SK-N-SH treated with all-trans-retinoic acid at 6 μM for 48 hours (cell line): ENCODE measurements at regions not wholly inside any gene's neighbourhood (a gene's known extent, or its start where the extent isn't known, plus 50 kb on each side); places are given as distances from the start of the nearest gene placed in this dataset.

Experiments used
- ATAC-seq: fragments of 200-7000 bp; cut with Tn5 transposase; 3 replicates; pipeline ENCODE4 v1.9.1; 2020; ENCODE audit warnings: mild to moderate bottlenecking, moderate library complexity
- ARNTL ChIP-seq: fragments of 450-650 bp; formaldehyde crosslinking; IDR thresholded peaks from 2 replicates; pipeline ENCODE4 v1.5.0; 2020; ENCODE audit warnings: low read depth, mild to moderate bottlenecking, moderate library complexity, borderline replicate concordance
- BACH2 ChIP-seq: fragments of 250-450 bp; sonication (Bioruptor Pico); IDR thresholded peaks from 2 replicates; pipeline ENCODE4 v1.9.0; 2021; ENCODE audit warnings: mild to moderate bottlenecking, borderline replicate concordance
- ESRRG ChIP-seq: fragments of 250-450 bp; sonication (Bioruptor Pico); IDR thresholded peaks from 2 replicates; pipeline ENCODE4 v1.6.1; 2021; ENCODE audit warnings: mild to moderate bottlenecking
- ISL1 ChIP-seq: fragments of 250-450 bp; sonication (Bioruptor Pico); IDR thresholded peaks from 2 replicates; pipeline ENCODE4 v2.1.2; 2022; ENCODE audit warnings: mild to moderate bottlenecking, moderate library complexity
- OSR1 ChIP-seq: fragments of 250-450 bp; sonication (Bioruptor Pico); IDR thresholded peaks from 2 replicates; pipeline ENCODE4 v1.8.0; 2022; ENCODE audit warnings: moderate library complexity, mild to moderate bottlenecking, inconsistent platforms
- PPARA ChIP-seq: fragments of 250-450 bp; sonication (Bioruptor Pico); IDR thresholded peaks from 2 replicates; pipeline ENCODE4 v1.5.0; 2020; ENCODE audit warnings: mild to moderate bottlenecking, borderline replicate concordance
- RARB ChIP-seq: fragments of 250-450 bp; sonication (Bioruptor Pico); IDR thresholded peaks from 2 replicates; pipeline ENCODE4 v1.8.0; 2021; ENCODE audit warnings: mild to moderate bottlenecking, moderate library complexity
- SNAI2 ChIP-seq: fragments of 250-450 bp; sonication (Bioruptor Pico); IDR thresholded peaks from 2 replicates; pipeline ENCODE4 v1.5.0; 2020; ENCODE audit warnings: mild to moderate bottlenecking, moderate library complexity
- TCF4 ChIP-seq: fragments of 250-450 bp; sonication (Bioruptor Pico); IDR thresholded peaks from 2 replicates; pipeline ENCODE4 v1.8.0; 2021; ENCODE audit warnings: mild to moderate bottlenecking, moderate library complexity, borderline replicate concordance
- TOX ChIP-seq: fragments of 250-450 bp; sonication (Bioruptor Pico); IDR thresholded peaks from 2 replicates; pipeline ENCODE4 v1.8.0; 2021; ENCODE audit warnings: mild to moderate bottlenecking, moderate library complexity, borderline replicate concordance
- ZC3H10 ChIP-seq: fragments of 250-450 bp; sonication (Bioruptor Pico); IDR thresholded peaks from 2 replicates; pipeline ENCODE4 v1.5.1; 2021; ENCODE audit warnings: mild to moderate bottlenecking, moderate library complexity
- ZFP3 ChIP-seq: fragments of 250-450 bp; sonication (Bioruptor Pico); IDR thresholded peaks from 2 replicates; pipeline ENCODE4 v1.5.0; 2020; ENCODE audit warnings: mild to moderate bottlenecking, moderate library complexity
- ZFP30 ChIP-seq: fragments of 450-650 bp; formaldehyde crosslinking; IDR thresholded peaks from 2 replicates; pipeline ENCODE4 v1.5.0; 2022; ENCODE audit warnings: mild to moderate bottlenecking, moderate library complexity
- ZNF565 ChIP-seq: fragments of 450-650 bp; formaldehyde crosslinking; conservative IDR thresholded peaks from 2 replicates; pipeline ENCODE4 v1.5.0; 2020; ENCODE audit warnings: low read depth, mild to moderate bottlenecking, moderate library complexity
- ZNF8 ChIP-seq: fragments of 450-650 bp; formaldehyde crosslinking; IDR thresholded peaks from 2 replicates; pipeline ENCODE4 v1.5.0; 2020; ENCODE audit warnings: mild to moderate bottlenecking, moderate library complexity
- TF ChIP-seq, protein P1 (sequence below): fragments of 250-450 bp; sonication (Bioruptor Pico); IDR thresholded peaks from 2 replicates; pipeline ENCODE4 v1.5.1; 2020; ENCODE audit warnings: low read depth, mild to moderate bottlenecking, moderate library complexity
- TF ChIP-seq, protein P2 (sequence below): fragments of 250-450 bp; sonication (Bioruptor Pico); IDR thresholded peaks from 2 replicates; pipeline ENCODE4 v1.5.0; 2020; ENCODE audit warnings: mild to moderate bottlenecking, moderate library complexity
- TF ChIP-seq, protein P3 (sequence below): fragments of 250-450 bp; sonication (Bioruptor Pico); IDR thresholded peaks from 2 replicates; pipeline ENCODE4 v1.5.1; 2021; ENCODE audit warnings: mild to moderate bottlenecking, moderate library complexity
- TF ChIP-seq, protein P4 (sequence below): fragments of 250-450 bp; sonication (Bioruptor Pico); IDR thresholded peaks from 2 replicates; pipeline ENCODE4 v1.8.0; 2020; ENCODE audit warnings: mild to moderate bottlenecking, moderate library complexity, borderline replicate concordance

DNA sequence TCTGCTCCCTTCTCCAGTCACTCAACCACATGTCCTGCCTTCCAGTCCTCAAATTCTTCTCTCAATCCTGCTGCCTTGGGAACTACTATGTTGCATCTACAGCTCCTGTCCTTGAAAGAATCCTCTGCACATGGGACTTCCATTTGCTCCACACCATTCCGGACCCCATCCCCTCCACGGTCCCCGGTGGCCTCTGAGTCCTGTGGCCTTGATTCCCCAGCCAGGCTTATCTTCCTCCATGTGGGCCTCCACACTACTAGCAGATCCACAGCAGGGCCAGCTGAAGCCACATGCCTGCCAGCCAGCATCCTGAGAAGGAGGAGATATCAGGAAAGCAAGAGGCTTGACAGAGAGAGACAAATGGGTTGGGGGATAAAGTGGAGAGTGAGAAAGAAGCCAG, 1323.8 kb downstream of the UQCRFS1 start:
- no peak for ATAC-seq
- TF ChIP-seq ESRRG (CRISPR knock-in tag): no peak
- no peak for TF ChIP-seq ZC3H10
- TF ChIP-seq SNAI2: no peak
- no peak for TF ChIP-seq ZFP3 (CRISPR knock-in tag)
- no peak for TF ChIP-seq RARB
- no peak for TF ChIP-seq ZNF8 (CRISPR knock-in tag)
- TF ChIP-seq ISL1 (CRISPR knock-in tag): no peak
- TF ChIP-seq, protein P1, sequence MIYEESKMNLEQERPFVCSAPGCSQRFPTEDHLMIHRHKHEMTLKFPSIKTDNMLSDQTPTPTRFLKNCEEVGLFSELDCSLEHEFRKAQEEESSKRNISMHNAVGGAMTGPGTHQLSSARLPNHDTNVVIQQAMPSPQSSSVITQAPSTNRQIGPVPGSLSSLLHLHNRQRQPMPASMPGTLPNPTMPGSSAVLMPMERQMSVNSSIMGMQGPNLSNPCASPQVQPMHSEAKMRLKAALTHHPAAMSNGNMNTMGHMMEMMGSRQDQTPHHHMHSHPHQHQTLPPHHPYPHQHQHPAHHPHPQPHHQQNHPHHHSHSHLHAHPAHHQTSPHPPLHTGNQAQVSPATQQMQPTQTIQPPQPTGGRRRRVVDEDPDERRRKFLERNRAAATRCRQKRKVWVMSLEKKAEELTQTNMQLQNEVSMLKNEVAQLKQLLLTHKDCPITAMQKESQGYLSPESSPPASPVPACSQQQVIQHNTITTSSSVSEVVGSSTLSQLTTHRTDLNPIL (CRISPR knock-in tag): no peak
- no peak for TF ChIP-seq TCF4
- no peak for TF ChIP-seq ZFP30 (CRISPR knock-in tag)
- TF ChIP-seq BACH2: no peak
- no peak for TF ChIP-seq ZNF565 (CRISPR knock-in tag)
- TF ChIP-seq, protein P2, sequence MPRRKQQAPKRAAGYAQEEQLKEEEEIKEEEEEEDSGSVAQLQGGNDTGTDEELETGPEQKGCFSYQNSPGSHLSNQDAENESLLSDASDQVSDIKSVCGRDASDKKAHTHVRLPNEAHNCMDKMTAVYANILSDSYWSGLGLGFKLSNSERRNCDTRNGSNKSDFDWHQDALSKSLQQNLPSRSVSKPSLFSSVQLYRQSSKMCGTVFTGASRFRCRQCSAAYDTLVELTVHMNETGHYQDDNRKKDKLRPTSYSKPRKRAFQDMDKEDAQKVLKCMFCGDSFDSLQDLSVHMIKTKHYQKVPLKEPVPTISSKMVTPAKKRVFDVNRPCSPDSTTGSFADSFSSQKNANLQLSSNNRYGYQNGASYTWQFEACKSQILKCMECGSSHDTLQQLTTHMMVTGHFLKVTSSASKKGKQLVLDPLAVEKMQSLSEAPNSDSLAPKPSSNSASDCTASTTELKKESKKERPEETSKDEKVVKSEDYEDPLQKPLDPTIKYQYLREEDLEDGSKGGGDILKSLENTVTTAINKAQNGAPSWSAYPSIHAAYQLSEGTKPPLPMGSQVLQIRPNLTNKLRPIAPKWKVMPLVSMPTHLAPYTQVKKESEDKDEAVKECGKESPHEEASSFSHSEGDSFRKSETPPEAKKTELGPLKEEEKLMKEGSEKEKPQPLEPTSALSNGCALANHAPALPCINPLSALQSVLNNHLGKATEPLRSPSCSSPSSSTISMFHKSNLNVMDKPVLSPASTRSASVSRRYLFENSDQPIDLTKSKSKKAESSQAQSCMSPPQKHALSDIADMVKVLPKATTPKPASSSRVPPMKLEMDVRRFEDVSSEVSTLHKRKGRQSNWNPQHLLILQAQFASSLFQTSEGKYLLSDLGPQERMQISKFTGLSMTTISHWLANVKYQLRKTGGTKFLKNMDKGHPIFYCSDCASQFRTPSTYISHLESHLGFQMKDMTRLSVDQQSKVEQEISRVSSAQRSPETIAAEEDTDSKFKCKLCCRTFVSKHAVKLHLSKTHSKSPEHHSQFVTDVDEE (CRISPR knock-in tag): no peak
- no peak for TF ChIP-seq PPARA (CRISPR knock-in tag)
- TF ChIP-seq OSR1 (CRISPR knock-in tag): no peak
- no peak for TF ChIP-seq ARNTL (CRISPR knock-in tag)
- TF ChIP-seq, protein P3, sequence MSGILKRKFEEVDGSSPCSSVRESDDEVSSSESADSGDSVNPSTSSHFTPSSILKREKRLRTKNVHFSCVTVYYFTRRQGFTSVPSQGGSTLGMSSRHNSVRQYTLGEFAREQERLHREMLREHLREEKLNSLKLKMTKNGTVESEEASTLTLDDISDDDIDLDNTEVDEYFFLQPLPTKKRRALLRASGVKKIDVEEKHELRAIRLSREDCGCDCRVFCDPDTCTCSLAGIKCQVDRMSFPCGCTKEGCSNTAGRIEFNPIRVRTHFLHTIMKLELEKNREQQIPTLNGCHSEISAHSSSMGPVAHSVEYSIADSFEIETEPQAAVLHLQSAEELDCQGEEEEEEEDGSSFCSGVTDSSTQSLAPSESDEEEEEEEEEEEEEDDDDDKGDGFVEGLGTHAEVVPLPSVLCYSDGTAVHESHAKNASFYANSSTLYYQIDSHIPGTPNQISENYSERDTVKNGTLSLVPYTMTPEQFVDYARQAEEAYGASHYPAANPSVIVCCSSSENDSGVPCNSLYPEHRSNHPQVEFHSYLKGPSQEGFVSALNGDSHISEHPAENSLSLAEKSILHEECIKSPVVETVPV: no peak
- TF ChIP-seq, protein P4, sequence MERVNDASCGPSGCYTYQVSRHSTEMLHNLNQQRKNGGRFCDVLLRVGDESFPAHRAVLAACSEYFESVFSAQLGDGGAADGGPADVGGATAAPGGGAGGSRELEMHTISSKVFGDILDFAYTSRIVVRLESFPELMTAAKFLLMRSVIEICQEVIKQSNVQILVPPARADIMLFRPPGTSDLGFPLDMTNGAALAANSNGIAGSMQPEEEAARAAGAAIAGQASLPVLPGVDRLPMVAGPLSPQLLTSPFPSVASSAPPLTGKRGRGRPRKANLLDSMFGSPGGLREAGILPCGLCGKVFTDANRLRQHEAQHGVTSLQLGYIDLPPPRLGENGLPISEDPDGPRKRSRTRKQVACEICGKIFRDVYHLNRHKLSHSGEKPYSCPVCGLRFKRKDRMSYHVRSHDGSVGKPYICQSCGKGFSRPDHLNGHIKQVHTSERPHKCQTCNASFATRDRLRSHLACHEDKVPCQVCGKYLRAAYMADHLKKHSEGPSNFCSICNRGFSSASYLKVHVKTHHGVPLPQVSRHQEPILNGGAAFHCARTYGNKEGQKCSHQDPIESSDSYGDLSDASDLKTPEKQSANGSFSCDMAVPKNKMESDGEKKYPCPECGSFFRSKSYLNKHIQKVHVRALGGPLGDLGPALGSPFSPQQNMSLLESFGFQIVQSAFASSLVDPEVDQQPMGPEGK: no peak

DNA sequence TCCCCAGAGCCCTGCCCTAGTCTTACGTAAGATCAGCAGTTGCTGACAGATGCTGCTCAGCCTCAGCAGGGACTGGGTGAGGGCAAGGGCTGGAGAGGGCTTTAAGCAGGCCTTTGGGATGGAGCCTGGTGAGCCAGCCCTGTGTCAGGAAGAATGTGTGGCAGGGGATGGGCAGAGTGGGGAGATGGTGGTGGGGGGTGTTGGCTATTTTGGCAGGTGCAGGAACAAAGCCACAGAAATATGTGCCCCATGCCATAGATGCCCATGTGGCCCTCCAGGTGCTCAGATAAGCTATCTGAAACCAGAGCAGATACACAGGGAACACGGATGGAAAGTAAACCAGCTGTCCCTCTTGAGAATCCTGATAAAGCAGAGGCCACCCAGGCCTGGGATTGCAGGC, 1325.0 kb downstream of the UQCRFS1 start:
- TF ChIP-seq, protein P2 (CRISPR knock-in tag): no peak
- TF ChIP-seq ESRRG (CRISPR knock-in tag) (no peak), TOX (CRISPR knock-in tag) (no peak), ARNTL (CRISPR knock-in tag) (no peak), ZFP30 (CRISPR knock-in tag) (no peak), ZNF565 (CRISPR knock-in tag) (no peak)
- TF ChIP-seq, protein P1 (CRISPR knock-in tag): no peak
- no peak for ATAC-seq

DNA sequence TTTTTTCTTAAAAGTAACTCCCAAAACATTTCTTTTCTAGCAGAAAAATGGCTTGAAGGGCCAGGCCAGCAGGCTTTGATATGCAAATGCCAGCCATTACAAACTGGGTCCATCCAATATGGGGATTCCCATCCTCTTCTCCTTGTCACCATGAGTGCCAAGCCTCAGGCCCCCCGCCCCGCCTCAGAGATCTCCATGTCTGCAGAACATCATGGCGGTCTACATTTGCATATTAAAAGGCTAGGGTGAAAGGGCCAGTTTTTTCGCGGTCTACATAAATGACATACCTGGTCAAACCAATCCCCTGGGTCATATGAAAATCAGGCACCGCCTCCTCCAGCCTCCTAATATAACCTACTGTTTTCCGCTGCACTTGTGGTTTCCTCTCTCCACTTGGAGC, 1327.6 kb downstream of the UQCRFS1 start:
- TF ChIP-seq ARNTL (CRISPR knock-in tag) (no peak), ZFP3 (CRISPR knock-in tag) (no peak)
- TF ChIP-seq, protein P4: no peak
- ATAC-seq: no peak
